Endodermal cell (in vitro differentiated cells): ENCODE measurements at regions not wholly inside any gene's neighbourhood (a gene's known extent, or its start where the extent isn't known, plus 50 kb on each side); places are given as distances from the start of the nearest gene placed in this dataset.

Experiments
- DNase-seq: peaks from one replicate; pipeline ENCODE4 v3.0.0-alpha.2; 2017
- H3K27ac ChIP-seq: 2 replicates; pipeline ENCODE4 v1.5.1; 2013; ENCODE audit warnings: mild to moderate bottlenecking, low read depth, low read length, moderate library complexity
- H3K27me3 ChIP-seq: 2 replicates; pipeline ENCODE4 v1.6.1; 2013; ENCODE audit warnings: mild to moderate bottlenecking, low read length, moderate library complexity; ENCODE audit not compliant: insufficient read depth, control insufficient read depth, poor library complexity, severe bottlenecking
- H3K36me3 ChIP-seq: 2 replicates; pipeline ENCODE4 v1.7.0; 2013; ENCODE audit warnings: mild to moderate bottlenecking, low read length, moderate library complexity; ENCODE audit not compliant: control insufficient read depth, insufficient read depth
- H3K4me1 ChIP-seq: one replicate; pipeline ENCODE4 v1.7.0; 2013; ENCODE audit warnings: low read length; ENCODE audit not compliant: control insufficient read depth, insufficient read depth
- H3K4me3 ChIP-seq: 2 replicates; pipeline ENCODE4 v1.5.1; 2013; ENCODE audit warnings: mild to moderate bottlenecking, low read length, moderate library complexity
- H3K9ac ChIP-seq: 2 replicates; pipeline ENCODE4 v1.6.1; 2013; ENCODE audit warnings: mild to moderate bottlenecking, low read length, moderate library complexity; ENCODE audit not compliant: poor library complexity, severe bottlenecking; ENCODE audit errors: extremely low read depth
- H3K9me3 ChIP-seq: 2 replicates; pipeline ENCODE4 v1.6.1; 2013; ENCODE audit warnings: mild to moderate bottlenecking, low read length, moderate library complexity; ENCODE audit not compliant: control insufficient read depth
- H3K27ac Mint-ChIP-seq: 2 replicates; pipeline ENCODE4 v1.8.0; 2020; ENCODE audit warnings: mixed read lengths
- H3K27me3 Mint-ChIP-seq: 2 replicates; pipeline ENCODE4 v1.8.0; 2021; ENCODE audit warnings: mild to moderate bottlenecking, mixed read lengths; ENCODE audit not compliant: insufficient read depth
- H3K36me3 Mint-ChIP-seq: 2 replicates; pipeline ENCODE4 v1.8.0; 2020; ENCODE audit warnings: low read depth, mixed read lengths
- H3K4me1 Mint-ChIP-seq: 2 replicates; pipeline ENCODE4 v1.8.0; 2020; ENCODE audit warnings: mixed read lengths
- H3K4me3 Mint-ChIP-seq: 2 replicates; pipeline ENCODE4 v1.8.0; 2020; ENCODE audit warnings: mild to moderate bottlenecking, moderate library complexity, mixed read lengths
- H3K9me3 Mint-ChIP-seq: 2 replicates; pipeline ENCODE4 v1.8.0; 2020; ENCODE audit warnings: mild to moderate bottlenecking, mixed read lengths
- whole genome bisulfite sequencing, 2 experiments: methylation state at CpG; one replicate each; pipeline versions ENCODE4 v1.1.5 to v1.1.7; 2013; ENCODE audit warnings: missing lambda C conversion rate in 2 of 2, mixed read lengths in 1 of 2; ENCODE audit not compliant: insufficient coverage in 1 of 2, insufficient read length in 1 of 2; 5-methylcytosine and 5-hydroxymethylcytosine counted together
- TF ChIP-seq, protein P1 (sequence below): fragments of 200-600 bp; sonication (generic); conservative IDR thresholded peaks from 2 replicates; pipeline ENCODE4 v1.5.0; 2021; ENCODE audit warnings: antibody characterized with exemption, mild to moderate bottlenecking

DNA sequence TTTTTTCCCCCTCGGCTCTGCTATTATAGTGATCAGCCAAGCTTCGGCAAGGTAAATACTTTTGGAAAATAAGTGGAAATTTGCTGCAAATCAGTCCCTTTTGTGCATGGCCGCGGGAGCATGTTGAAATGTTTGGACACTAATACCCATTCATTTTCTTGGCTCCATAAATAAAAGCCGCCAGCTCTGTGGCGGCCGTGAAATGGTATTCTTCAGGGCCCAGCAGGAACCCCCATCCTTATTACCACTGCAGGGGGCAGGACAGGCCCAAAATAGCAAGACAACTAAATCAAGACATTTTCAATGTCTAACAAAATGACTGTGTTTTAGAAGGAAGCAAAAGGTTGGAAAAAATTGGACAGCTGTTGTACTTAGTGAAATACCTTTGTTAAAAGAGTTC is 362.3 kb downstream of the NR2F2 start:
- no peak overlapping the region for H3K4me3 ChIP-seq
- Mint-ChIP-seq H3K27ac (no peak overlapping the region), H3K4me1 (peaks cover 7% of the 10 kb centered on the region), H3K9me3 (no peaks in the 10 kb centered on the region), H3K4me3 (no peak overlapping the region), H3K36me3 (no peaks in the 10 kb centered on the region), H3K27me3 (no peaks in the 10 kb centered on the region)
- 88% methylated on average over 7 of the region's 7 CpGs; no CpG with 5 or more reads in 1 of the 2 experiments for WGBS, 2 experiments
- no peak for DNase-seq
- TF ChIP-seq, protein P1, sequence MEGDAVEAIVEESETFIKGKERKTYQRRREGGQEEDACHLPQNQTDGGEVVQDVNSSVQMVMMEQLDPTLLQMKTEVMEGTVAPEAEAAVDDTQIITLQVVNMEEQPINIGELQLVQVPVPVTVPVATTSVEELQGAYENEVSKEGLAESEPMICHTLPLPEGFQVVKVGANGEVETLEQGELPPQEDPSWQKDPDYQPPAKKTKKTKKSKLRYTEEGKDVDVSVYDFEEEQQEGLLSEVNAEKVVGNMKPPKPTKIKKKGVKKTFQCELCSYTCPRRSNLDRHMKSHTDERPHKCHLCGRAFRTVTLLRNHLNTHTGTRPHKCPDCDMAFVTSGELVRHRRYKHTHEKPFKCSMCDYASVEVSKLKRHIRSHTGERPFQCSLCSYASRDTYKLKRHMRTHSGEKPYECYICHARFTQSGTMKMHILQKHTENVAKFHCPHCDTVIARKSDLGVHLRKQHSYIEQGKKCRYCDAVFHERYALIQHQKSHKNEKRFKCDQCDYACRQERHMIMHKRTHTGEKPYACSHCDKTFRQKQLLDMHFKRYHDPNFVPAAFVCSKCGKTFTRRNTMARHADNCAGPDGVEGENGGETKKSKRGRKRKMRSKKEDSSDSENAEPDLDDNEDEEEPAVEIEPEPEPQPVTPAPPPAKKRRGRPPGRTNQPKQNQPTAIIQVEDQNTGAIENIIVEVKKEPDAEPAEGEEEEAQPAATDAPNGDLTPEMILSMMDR, result no peak
- no peak overlapping the region for H3K9ac ChIP-seq
- H3K9me3 ChIP-seq, result no peaks in the 10 kb centered on the region
- peaks cover 4% of the 10 kb centered on the region for H3K4me1 ChIP-seq
- H3K27ac ChIP-seq, result no peak overlapping the region
- H3K36me3 ChIP-seq, result no peaks in the 10 kb centered on the region
- no peaks in the 10 kb centered on the region for H3K27me3 ChIP-seq

DNA sequence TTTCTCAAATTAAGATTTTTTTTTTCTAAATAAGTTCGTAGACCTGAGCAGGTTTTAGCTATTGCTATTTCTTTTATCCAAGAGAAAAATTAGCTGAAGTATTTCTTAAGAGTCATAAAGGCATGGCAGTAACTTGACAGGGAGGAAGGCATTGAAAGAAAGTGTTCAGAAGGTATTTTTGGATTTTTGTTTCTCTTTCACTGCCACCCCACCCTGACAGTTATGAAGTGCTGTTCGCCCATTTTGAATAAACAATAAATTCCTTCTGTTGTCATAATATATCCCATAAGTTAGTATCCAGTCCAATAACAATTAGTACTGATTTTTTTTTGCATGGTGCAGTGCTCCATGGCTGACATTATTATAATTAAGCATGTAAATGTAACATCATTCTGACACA is 363.0 kb downstream of the NR2F2 start:
- H3K9me3 ChIP-seq, result no peaks in the 10 kb centered on the region
- no peaks in the 10 kb centered on the region for H3K36me3 ChIP-seq
- Mint-ChIP-seq H3K4me1 (peaks cover 7% of the 10 kb centered on the region), H3K27ac (no peak overlapping the region), H3K36me3 (no peaks in the 10 kb centered on the region), H3K27me3 (no peaks in the 10 kb centered on the region), H3K4me3 (no peak overlapping the region), H3K9me3 (no peaks in the 10 kb centered on the region)
- DNase-seq, result no peak
- H3K27ac ChIP-seq, result no peak overlapping the region
- peaks cover 4% of the 10 kb centered on the region for H3K4me1 ChIP-seq
- H3K9ac ChIP-seq, result no peak overlapping the region
- no peaks in the 10 kb centered on the region for H3K27me3 ChIP-seq
- TF ChIP-seq, protein P1, result no peak
- WGBS, 2 experiments, result 86 to 94% methylated on average over 1 to 2 of the region's 2 CpGs
- no peak overlapping the region for H3K4me3 ChIP-seq

DNA sequence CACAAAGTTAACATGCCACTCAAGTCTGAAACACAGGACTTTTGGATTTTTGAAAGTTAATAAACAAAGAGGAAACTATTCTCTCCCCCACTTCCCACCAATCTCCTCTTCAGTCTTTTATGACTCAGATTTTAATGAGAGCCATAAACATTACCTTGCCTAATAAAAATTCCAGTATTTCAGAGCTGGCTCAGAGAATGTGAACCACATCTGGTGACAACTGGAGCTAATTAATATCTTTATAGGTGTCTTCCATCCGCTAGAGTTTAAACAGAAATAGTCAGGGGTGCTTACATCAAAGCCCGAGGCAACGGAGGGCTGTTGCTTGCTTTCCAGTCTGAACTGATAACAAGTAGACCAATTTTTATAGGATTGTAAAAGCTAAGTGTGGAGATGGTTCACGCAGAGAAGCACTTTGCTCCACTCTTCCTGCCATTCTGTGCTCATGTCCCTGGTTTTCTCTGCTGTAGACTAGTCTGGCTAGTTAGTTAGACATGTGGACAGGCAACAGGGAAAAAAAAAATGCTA is 363.6 kb downstream of the NR2F2 start:
- no peak overlapping the region for H3K27ac ChIP-seq
- no peaks in the 10 kb centered on the region for H3K27me3 ChIP-seq
- no peak for DNase-seq
- H3K9me3 ChIP-seq, result no peaks in the 10 kb centered on the region
- H3K36me3 Mint-ChIP-seq, result no peaks in the 10 kb centered on the region
- peaks cover 10% of the 10 kb centered on the region for H3K4me1 Mint-ChIP-seq
- WGBS, 2 experiments, result 92 to 96% methylated on average over 4 of the region's 4 CpGs
- H3K4me3 ChIP-seq, result no peak overlapping the region
- H3K4me3 Mint-ChIP-seq, result no peak overlapping the region
- H3K36me3 ChIP-seq, result no peaks in the 10 kb centered on the region
- no peak overlapping the region for H3K27ac Mint-ChIP-seq
- H3K27me3 Mint-ChIP-seq, result no peaks in the 10 kb centered on the region
- no peak overlapping the region for H3K9ac ChIP-seq
- no peaks in the 10 kb centered on the region for H3K9me3 Mint-ChIP-seq
- peaks cover 4% of the 10 kb centered on the region for H3K4me1 ChIP-seq
- TF ChIP-seq, protein P1, result no peak
